ENCODE measurements at regions not wholly inside any gene's neighbourhood (a gene's known extent, or its start where the extent isn't known, plus 50 kb on each side); places are given as distances from the start of the nearest gene placed in this dataset.

- TF ChIP-seq, protein P1, sequence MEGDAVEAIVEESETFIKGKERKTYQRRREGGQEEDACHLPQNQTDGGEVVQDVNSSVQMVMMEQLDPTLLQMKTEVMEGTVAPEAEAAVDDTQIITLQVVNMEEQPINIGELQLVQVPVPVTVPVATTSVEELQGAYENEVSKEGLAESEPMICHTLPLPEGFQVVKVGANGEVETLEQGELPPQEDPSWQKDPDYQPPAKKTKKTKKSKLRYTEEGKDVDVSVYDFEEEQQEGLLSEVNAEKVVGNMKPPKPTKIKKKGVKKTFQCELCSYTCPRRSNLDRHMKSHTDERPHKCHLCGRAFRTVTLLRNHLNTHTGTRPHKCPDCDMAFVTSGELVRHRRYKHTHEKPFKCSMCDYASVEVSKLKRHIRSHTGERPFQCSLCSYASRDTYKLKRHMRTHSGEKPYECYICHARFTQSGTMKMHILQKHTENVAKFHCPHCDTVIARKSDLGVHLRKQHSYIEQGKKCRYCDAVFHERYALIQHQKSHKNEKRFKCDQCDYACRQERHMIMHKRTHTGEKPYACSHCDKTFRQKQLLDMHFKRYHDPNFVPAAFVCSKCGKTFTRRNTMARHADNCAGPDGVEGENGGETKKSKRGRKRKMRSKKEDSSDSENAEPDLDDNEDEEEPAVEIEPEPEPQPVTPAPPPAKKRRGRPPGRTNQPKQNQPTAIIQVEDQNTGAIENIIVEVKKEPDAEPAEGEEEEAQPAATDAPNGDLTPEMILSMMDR (IDR thresholded peaks at IDR 0.05; ENCODE audit: low read depth, low read length): no peak
- no peak for DNase-seq
- H3K27ac ChIP-seq: no peak overlapping the region
- H3K27me3 ChIP-seq (ENCODE audit: insufficient read depth, low read depth, severe bottlenecking): no peaks in the 10 kb centered on the region
- H3K4me3 ChIP-seq (ENCODE audit: low read depth, low read length): no peak overlapping the region
- H3K9me3 ChIP-seq (ENCODE audit: severe bottlenecking): no peaks in the 10 kb centered on the region
- H3K36me3 ChIP-seq: no peaks in the 10 kb centered on the region
Measured at GRCh38 chr1:58333511-58333910, 213.0 kb downstream of the OMA1 start.

- Histone ChIP-seq H3K9me3 (ENCODE audit: severe bottlenecking) (no peaks in the 10 kb centered on the region), H3K27me3 (ENCODE audit: insufficient read depth, low read depth, severe bottlenecking) (no peaks in the 10 kb centered on the region), H3K4me3 (ENCODE audit: low read depth, low read length) (no peak overlapping the region), H3K36me3 (no peaks in the 10 kb centered on the region), H3K27ac (no peak overlapping the region)
- DNase-seq: no peak
- TF ChIP-seq, protein P1 (IDR thresholded peaks at IDR 0.05; ENCODE audit: low read depth, low read length): no peak
Measured at GRCh38 chr1:58331156-58331555, 215.4 kb downstream of the OMA1 start.

GRCh38 chr1:58325866-58326265 is 220.7 kb downstream of the OMA1 start:
- Histone ChIP-seq H3K36me3 (no peaks in the 10 kb centered on the region), H3K27me3 (ENCODE audit: insufficient read depth, low read depth, severe bottlenecking) (no peaks in the 10 kb centered on the region), H3K9me3 (ENCODE audit: severe bottlenecking) (peaks cover 9% of the 10 kb centered on the region), H3K4me3 (ENCODE audit: low read depth, low read length) (no peak overlapping the region), H3K27ac (no peak overlapping the region)
- TF ChIP-seq, protein P1 (IDR thresholded peaks at IDR 0.05; ENCODE audit: low read depth, low read length): no peak
- DNase-seq: no peak

DNA sequence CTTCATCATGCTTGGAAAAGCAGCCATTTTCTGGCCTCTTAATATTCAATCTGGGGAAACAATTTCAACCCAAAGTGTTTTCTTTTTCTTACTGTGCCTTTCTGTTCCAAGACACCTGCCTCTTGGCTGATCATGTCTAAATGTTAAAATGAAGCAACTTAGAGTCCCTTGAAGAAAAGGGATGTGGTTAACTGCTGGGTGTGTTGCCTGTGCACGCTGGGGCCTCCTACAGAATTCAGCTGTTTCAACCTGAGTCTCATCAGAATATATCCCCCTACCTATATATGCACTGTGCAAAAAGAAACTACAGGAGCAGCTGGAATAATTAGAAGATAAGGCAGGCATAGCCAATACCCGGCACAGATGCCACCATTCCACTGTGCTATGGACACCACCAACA is 222.0 kb downstream of the OMA1 start:
- Histone ChIP-seq H3K27me3 (ENCODE audit: insufficient read depth, low read depth, severe bottlenecking) (no peaks in the 10 kb centered on the region), H3K27ac (no peak overlapping the region), H3K9me3 (ENCODE audit: severe bottlenecking) (peaks cover 9% of the 10 kb centered on the region), H3K36me3 (no peaks in the 10 kb centered on the region), H3K4me3 (ENCODE audit: low read depth, low read length) (no peak overlapping the region)
- TF ChIP-seq, protein P1 (IDR thresholded peaks at IDR 0.05; ENCODE audit: low read depth, low read length): no peak
- no peak for DNase-seq

- no peaks in the 10 kb centered on the region for H3K27me3 ChIP-seq (ENCODE audit: insufficient read depth, low read depth, severe bottlenecking)
- DNase-seq: peak; percentile 48
Measured at GRCh38 chr1:58318157-58319005, 228.1 kb downstream of the OMA1 start.

More at GRCh38 chr1:58318157-58319005, 228.1 kb downstream of the OMA1 start:
- Histone ChIP-seq H3K27ac (peak overlapping the region; percentile 72), H3K36me3 (no peaks in the 10 kb centered on the region), H3K4me3 (ENCODE audit: low read depth, low read length) (no peak overlapping the region), H3K9me3 (ENCODE audit: severe bottlenecking) (peaks cover 9% of the 10 kb centered on the region)
- TF ChIP-seq, protein P1 (IDR thresholded peaks at IDR 0.05; ENCODE audit: low read depth, low read length): no peak
